ENCODE measurements at regions not wholly inside any gene's neighbourhood (a gene's known extent, or its start where the extent isn't known, plus 50 kb on each side); places are given as distances from the start of the nearest gene placed in this dataset.
A peak's percentile ranks its signal among the peaks of the same experiment; 100 is the strongest.

DNA sequence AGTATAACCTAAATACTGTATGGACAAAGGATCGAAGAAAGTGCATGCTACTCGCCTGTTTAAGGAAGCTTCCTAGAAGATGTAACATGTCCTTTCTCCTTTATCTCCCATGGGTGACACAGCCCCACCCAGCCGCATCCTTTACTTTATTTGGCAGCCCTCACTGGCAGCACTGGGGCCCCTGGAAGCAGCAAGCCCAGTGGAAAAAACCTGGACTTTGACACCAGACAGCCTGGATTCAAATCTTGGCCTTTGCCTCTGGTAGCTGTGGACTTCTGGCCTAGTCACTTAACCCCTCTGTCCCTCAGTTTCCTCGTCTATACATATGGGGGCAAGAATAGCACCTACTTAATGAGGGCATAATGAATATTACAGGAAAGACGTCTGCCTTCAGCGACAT is 67.1 kb downstream of the MYEOV start:
- Histone ChIP-seq H3K27ac (ENCODE audit: low read depth in 1 of 2, low read length in 1 of 2) (no peak overlapping the region), H3K4me3 (no peak overlapping the region), H3K36me3 (ENCODE audit: control insufficient read depth in 4 of 4, insufficient read depth in 4 of 4, low read length in 4 of 4) (no peaks in the 10 kb centered on the region), H3K27me3 (ENCODE audit: control insufficient read depth in 3 of 3, insufficient read depth in 3 of 3, low read length in 2 of 3) (no peaks in the 10 kb centered on the region), H3K4me1 (ENCODE audit: control insufficient read depth in 5 of 5, insufficient read depth in 5 of 5, low read length in 5 of 5) (peaks cover 0 to 25% (median 3%) of the 10 kb centered on the region in 5 donors), H3K9ac (ENCODE audit: insufficient read depth in 1 of 2, low read length in 2 of 2) (no peak overlapping the region), H3K9me3 (ENCODE audit: control insufficient read depth in 4 of 4, insufficient read depth in 3 of 4, low read length in 3 of 4) (peaks cover 0 to 10% (median 6%) of the 10 kb centered on the region in 4 donors)
- DNase-seq (peak in 1 of 3 donors; percentile 9), ATAC-seq (ENCODE audit: insufficient read depth, low FRiP score) (no peak)
- 80 to 89% methylated on average over 6 of the region's 6 CpGs for WGBS, 2 donors
- TF ChIP-seq, protein P1, sequence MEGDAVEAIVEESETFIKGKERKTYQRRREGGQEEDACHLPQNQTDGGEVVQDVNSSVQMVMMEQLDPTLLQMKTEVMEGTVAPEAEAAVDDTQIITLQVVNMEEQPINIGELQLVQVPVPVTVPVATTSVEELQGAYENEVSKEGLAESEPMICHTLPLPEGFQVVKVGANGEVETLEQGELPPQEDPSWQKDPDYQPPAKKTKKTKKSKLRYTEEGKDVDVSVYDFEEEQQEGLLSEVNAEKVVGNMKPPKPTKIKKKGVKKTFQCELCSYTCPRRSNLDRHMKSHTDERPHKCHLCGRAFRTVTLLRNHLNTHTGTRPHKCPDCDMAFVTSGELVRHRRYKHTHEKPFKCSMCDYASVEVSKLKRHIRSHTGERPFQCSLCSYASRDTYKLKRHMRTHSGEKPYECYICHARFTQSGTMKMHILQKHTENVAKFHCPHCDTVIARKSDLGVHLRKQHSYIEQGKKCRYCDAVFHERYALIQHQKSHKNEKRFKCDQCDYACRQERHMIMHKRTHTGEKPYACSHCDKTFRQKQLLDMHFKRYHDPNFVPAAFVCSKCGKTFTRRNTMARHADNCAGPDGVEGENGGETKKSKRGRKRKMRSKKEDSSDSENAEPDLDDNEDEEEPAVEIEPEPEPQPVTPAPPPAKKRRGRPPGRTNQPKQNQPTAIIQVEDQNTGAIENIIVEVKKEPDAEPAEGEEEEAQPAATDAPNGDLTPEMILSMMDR (IDR thresholded peaks at IDR 0.05; ENCODE audit: control extremely low read depth, extremely low read depth) = no peak

DNA sequence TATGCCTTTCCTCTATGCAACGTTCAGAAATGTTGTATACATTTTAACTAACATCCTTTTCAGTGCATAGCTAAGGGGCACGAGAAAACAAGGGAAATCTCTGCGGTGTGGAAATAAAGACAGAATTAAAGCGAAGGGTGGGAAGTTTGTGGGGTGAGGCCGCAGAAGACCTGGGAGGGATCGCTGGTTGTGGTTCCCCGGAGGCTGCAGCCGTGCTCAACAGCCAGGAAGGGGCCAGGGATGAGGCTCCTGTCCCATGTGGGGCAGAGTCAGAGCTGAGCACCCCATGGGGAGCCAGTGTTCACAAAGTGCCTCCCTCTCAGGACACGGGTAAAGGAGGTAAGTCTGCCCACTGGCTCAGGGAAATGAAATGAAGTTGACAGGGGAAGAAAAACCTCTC is 67.5 kb downstream of the MYEOV start:
- no peak for ATAC-seq (ENCODE audit: insufficient read depth, low FRiP score)
- Histone ChIP-seq H3K4me1 (ENCODE audit: control insufficient read depth in 5 of 5, insufficient read depth in 5 of 5, low read length in 5 of 5) (peaks cover 0 to 25% (median 3%) of the 10 kb centered on the region in 5 donors), H3K36me3 (ENCODE audit: control insufficient read depth in 4 of 4, insufficient read depth in 4 of 4, low read length in 4 of 4) (no peaks in the 10 kb centered on the region), H3K9me3 (ENCODE audit: control insufficient read depth in 4 of 4, insufficient read depth in 3 of 4, low read length in 3 of 4) (peaks cover 0 to 10% (median 6%) of the 10 kb centered on the region in 4 donors), H3K27me3 (ENCODE audit: control insufficient read depth in 3 of 3, insufficient read depth in 3 of 3, low read length in 2 of 3) (no peaks in the 10 kb centered on the region), H3K4me3 (no peak overlapping the region), H3K9ac (ENCODE audit: insufficient read depth in 1 of 2, low read length in 2 of 2) (no peak overlapping the region), H3K27ac (ENCODE audit: low read depth in 1 of 2, low read length in 1 of 2) (no peak overlapping the region)
- WGBS, 2 donors = 88 to 89% methylated on average over 9 of the region's 9 CpGs
- TF ChIP-seq, protein P1 (IDR thresholded peaks at IDR 0.05; ENCODE audit: control extremely low read depth, extremely low read depth) = no peak
- peak in 1 of 3 donors; percentile 4 for DNase-seq

DNA sequence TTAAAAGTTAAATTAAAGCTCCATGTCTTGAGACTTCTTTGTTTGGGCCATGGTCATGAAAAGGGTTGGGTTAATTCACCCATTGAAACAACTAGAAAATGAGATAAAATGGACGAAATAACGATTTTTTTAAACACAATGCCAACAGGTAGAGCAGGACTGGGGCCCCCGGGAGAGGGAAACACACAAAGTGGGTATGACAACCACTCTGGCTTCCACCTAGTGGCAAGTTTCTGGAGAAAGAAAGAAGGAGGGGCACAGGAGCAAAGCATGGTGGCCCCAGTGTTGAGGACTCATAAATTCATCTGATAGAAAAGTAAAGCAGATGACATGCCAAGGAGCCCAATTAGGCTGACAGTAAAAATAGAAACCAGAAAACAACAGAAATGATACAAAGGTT is 68.4 kb downstream of the MYEOV start:
- 80 to 92% methylated on average over 3 of the region's 3 CpGs for WGBS, 2 donors
- ATAC-seq (ENCODE audit: insufficient read depth, low FRiP score) = no peak
- peak in 1 of 3 donors; percentile 1 for DNase-seq

More for the DNA sequence above, 68.4 kb downstream of the MYEOV start:
- H3K4me1 ChIP-seq (ENCODE audit: control insufficient read depth in 5 of 5, insufficient read depth in 5 of 5, low read length in 5 of 5) = peaks cover 0 to 26% (median 5%) of the 10 kb centered on the region in 5 donors
- no peaks in the 10 kb centered on the region for H3K27me3 ChIP-seq (ENCODE audit: control insufficient read depth in 3 of 3, insufficient read depth in 3 of 3, low read length in 2 of 3)
- TF ChIP-seq, protein P1 (IDR thresholded peaks at IDR 0.05; ENCODE audit: control extremely low read depth, extremely low read depth) = no peak
- H3K9ac ChIP-seq (ENCODE audit: insufficient read depth in 1 of 2, low read length in 2 of 2) = no peak overlapping the region
- H3K36me3 ChIP-seq (ENCODE audit: control insufficient read depth in 4 of 4, insufficient read depth in 4 of 4, low read length in 4 of 4) = no peaks in the 10 kb centered on the region
- H3K4me3 ChIP-seq = no peak overlapping the region
- H3K27ac ChIP-seq (ENCODE audit: low read depth in 1 of 2, low read length in 1 of 2) = no peak overlapping the region
- peaks cover 0 to 10% (median 6%) of the 10 kb centered on the region in 4 donors for H3K9me3 ChIP-seq (ENCODE audit: control insufficient read depth in 4 of 4, insufficient read depth in 3 of 4, low read length in 3 of 4)

All from lung (tissue), 11 donors.